Naive thymus-derived CD4-positive, alpha-beta T cell (primary cell): ENCODE measurements at regions not wholly inside any gene's neighbourhood (a gene's known extent, or its start where the extent isn't known, plus 50 kb on each side); places are given as distances from the start of the nearest gene placed in this dataset.

Experiments used
- ATAC-seq: fragments of 150-1000 bp; cut with Tn5 transposase; 2 replicates; pipeline ENCODE4 v1.10.0; 2021; ENCODE audit warnings: mild to moderate bottlenecking, moderate library complexity
- CTCF ChIA-PET: fragments of 350-600 bp; sonication (Branson Sonifier 250); formaldehyde crosslinking; loops from one replicate; lab custom pipeline; 2021; ENCODE audit warnings: antibody characterized with exemption; lab: Charles Lee
- POLR2A ChIA-PET: fragments of 350-600 bp; sonication (Branson Sonifier 250); formaldehyde crosslinking; loops from one replicate; lab custom pipeline; 2021; ENCODE audit warnings: antibody characterized with exemption, inconsistent platforms; lab: Charles Lee
- DNase-seq, 9 donors: peaks; one replicate each; pipeline versions ENCODE4 v3.0.0 to v3.0.0-alpha.2; 2020 to 2022; ENCODE audit warnings: mixed read lengths in 1 of 9
- H3K27ac ChIP-seq: one replicate; pipeline ENCODE4 v1.7.0; 2013; ENCODE audit warnings: mild to moderate bottlenecking, low read depth, low read length, moderate library complexity
- H3K27me3 ChIP-seq, 2 donors: one replicate each; pipeline ENCODE4 v1.7.0; 2013; ENCODE audit warnings: low read length in 2 of 2, mild to moderate bottlenecking in 2 of 2, moderate library complexity in 2 of 2; ENCODE audit not compliant: control insufficient read depth in 2 of 2, insufficient read depth in 2 of 2
- H3K36me3 ChIP-seq, 3 experiments: 1 replicate in 2 of 3; 2 replicates in 1 of 3; pipeline ENCODE4 v1.7.0; 2013; ENCODE audit warnings: low read length in 3 of 3, mild to moderate bottlenecking in 3 of 3, moderate library complexity in 1 of 3; ENCODE audit not compliant: insufficient read depth in 3 of 3, control insufficient read depth in 2 of 3
- H3K4me1 ChIP-seq, 2 donors: one replicate each; pipeline ENCODE4 v1.7.0; 2013; ENCODE audit warnings: low read length in 2 of 2, mild to moderate bottlenecking in 2 of 2, moderate library complexity in 1 of 2; ENCODE audit not compliant: control insufficient read depth in 2 of 2, insufficient read depth in 2 of 2
- H3K4me3 ChIP-seq: 2 replicates; pipeline ENCODE4 v1.7.0; 2013; ENCODE audit warnings: mild to moderate bottlenecking, low read length
- H3K9me3 ChIP-seq, 3 experiments: 1 replicate in 2 of 3; 2 replicates in 1 of 3; pipeline ENCODE4 v1.7.0; 2013; ENCODE audit warnings: low read length in 3 of 3; ENCODE audit not compliant: control insufficient read depth in 2 of 3
- H3K27ac Mint-ChIP-seq, 9 donors: one replicate each; pipeline ENCODE4 v1.8.0; 2020 to 2022; ENCODE audit warnings: mixed read lengths in 9 of 9, mild to moderate bottlenecking in 8 of 9, moderate library complexity in 5 of 9, inconsistent platforms in 2 of 9
- H3K27me3 Mint-ChIP-seq, 5 donors: one replicate each; pipeline ENCODE4 v1.8.0; 2021 to 2022; ENCODE audit warnings: mixed read lengths in 5 of 5, mild to moderate bottlenecking in 1 of 5
- H3K36me3 Mint-ChIP-seq, 5 donors: one replicate each; pipeline ENCODE4 v1.8.0; 2020 to 2022; ENCODE audit warnings: mixed read lengths in 5 of 5, mild to moderate bottlenecking in 3 of 5, inconsistent platforms in 1 of 5
- H3K4me1 Mint-ChIP-seq, 7 donors: one replicate each; pipeline ENCODE4 v1.8.0; 2020 to 2022; ENCODE audit warnings: mixed read lengths in 7 of 7, mild to moderate bottlenecking in 3 of 7, inconsistent platforms in 1 of 7
- H3K4me3 Mint-ChIP-seq, 10 donors: one replicate each; pipeline ENCODE4 v1.8.0; 2020 to 2022; ENCODE audit warnings: mild to moderate bottlenecking in 10 of 10, mixed read lengths in 10 of 10, moderate library complexity in 6 of 10, inconsistent platforms in 2 of 10
- H3K9me3 Mint-ChIP-seq, 11 donors: one replicate each; pipeline ENCODE4 v1.8.0; 2020 to 2022; ENCODE audit warnings: mixed read lengths in 11 of 11, mild to moderate bottlenecking in 4 of 11, inconsistent platforms in 1 of 11, moderate library complexity in 1 of 11
- intact Hi-C, 2 donors: fragments of 100-400 bp; cut with micrococcal nuclease; formaldehyde crosslinking; loops; one replicate each; pipeline ENCODE4 v1.15.1; 2023

DNA sequence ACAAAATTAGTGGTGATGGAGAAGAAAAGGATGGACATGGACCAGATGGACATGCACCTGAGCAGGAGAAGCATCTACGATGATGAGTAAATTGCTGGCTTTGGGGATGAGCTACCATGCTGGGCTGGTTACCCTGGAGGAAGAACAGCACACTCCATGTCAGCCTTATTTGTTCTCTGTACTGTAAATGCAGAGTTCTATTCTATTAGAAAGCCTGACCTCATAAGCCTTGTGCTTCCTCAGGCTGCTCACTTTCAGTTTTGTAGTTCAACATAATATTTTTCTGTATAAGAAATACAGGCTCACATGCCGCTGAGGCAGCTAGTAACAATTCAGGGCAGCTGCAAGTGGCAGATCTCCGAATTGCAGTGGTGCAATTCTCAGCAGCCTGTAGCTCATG is 249.6 kb downstream of the PLA2G4A start:
- Histone ChIP-seq H3K4me3 (no peak overlapping the region), H3K27me3 (peaks cover 0 to 3% of the 10 kb centered on the region in 2 donors), H3K9me3 (no peaks in the 10 kb centered on the region), H3K27ac (no peak overlapping the region), H3K36me3 (no peaks in the 10 kb centered on the region), H3K4me1 (no peaks in the 10 kb centered on the region)
- peaks cover 0 to 27% (median 4%) of the 10 kb centered on the region in 7 donors for H3K4me1 Mint-ChIP-seq
- H3K9me3 Mint-ChIP-seq: peaks cover 0 to 13% (median 5%) of the 10 kb centered on the region in 11 donors
- H3K4me3 Mint-ChIP-seq: no peak overlapping the region
- H3K27me3 Mint-ChIP-seq: no peaks in the 10 kb centered on the region
- DNase-seq (no peak), ATAC-seq (no peak)
- H3K36me3 Mint-ChIP-seq: peaks cover 0 to 4% (median 0%) of the 10 kb centered on the region in 5 donors
- H3K27ac Mint-ChIP-seq: peak overlapping the region in 1 of 9 donors; percentile 4
- ChIA-PET POLR2A (no interaction called here), CTCF (no interaction called here)
- intact Hi-C loops: no loop called here

DNA sequence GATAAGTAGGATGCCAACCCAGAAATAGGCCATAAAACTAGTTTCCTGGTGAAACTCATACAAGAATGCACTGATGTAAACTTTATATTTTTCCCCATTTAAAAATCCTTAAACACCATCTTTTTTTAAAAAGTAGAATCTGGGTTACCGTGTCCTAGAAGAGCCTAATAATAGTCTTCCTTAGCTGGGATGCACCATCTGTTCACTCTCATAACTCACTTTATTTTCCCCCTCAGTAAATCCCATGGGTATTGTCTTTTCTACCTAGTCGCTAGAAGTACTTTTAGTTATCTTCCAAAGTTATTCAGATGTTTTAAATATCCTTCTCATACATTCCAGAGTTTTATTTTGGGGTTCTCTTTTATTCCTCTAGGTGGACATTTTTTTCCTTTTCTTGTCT is 250.2 kb downstream of the PLA2G4A start:
- Histone ChIP-seq H3K4me1 (no peaks in the 10 kb centered on the region), H3K27ac (no peak overlapping the region), H3K9me3 (no peaks in the 10 kb centered on the region), H3K36me3 (no peaks in the 10 kb centered on the region), H3K4me3 (no peak overlapping the region), H3K27me3 (peaks cover 0 to 3% of the 10 kb centered on the region in 2 donors)
- H3K36me3 Mint-ChIP-seq: peaks cover 0 to 4% (median 0%) of the 10 kb centered on the region in 5 donors
- POLR2A ChIA-PET: no interaction called here
- H3K27ac Mint-ChIP-seq: no peak overlapping the region
- ATAC-seq: no peak
- H3K9me3 Mint-ChIP-seq: peaks cover 0 to 13% (median 5%) of the 10 kb centered on the region in 11 donors
- no peak overlapping the region for H3K4me3 Mint-ChIP-seq
- H3K4me1 Mint-ChIP-seq: peaks cover 0 to 26% (median 3%) of the 10 kb centered on the region in 7 donors
- DNase-seq: no peak
- intact Hi-C loops: no loop called here
- CTCF ChIA-PET: no interaction called here
- no peaks in the 10 kb centered on the region for H3K27me3 Mint-ChIP-seq

DNA sequence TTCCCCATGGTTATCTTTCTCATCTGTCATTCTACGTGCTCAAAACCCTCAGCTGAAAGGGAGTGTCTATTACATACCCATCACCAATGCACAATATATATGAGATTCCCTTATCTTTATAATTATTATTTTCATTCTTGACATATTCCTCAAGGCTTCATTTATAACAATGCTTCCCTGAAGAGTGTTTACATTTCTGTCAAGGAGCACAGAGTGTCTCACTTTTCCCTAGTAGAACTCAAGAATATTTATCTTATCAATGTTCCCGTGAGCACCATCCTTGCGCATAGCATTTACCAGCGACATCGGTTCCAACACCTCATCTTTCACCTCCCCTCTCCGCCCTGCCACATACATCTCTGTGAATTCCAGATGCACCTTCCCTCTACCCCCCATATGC is 250.6 kb downstream of the PLA2G4A start:
- Histone ChIP-seq H3K9me3 (no peaks in the 10 kb centered on the region), H3K36me3 (no peaks in the 10 kb centered on the region), H3K4me3 (no peak overlapping the region), H3K4me1 (no peaks in the 10 kb centered on the region), H3K27ac (no peak overlapping the region), H3K27me3 (peaks cover 0 to 3% of the 10 kb centered on the region in 2 donors)
- Mint-ChIP-seq H3K36me3 (peaks cover 0 to 4% (median 0%) of the 10 kb centered on the region in 5 donors), H3K27ac (peak overlapping the region in 1 of 9 donors; percentile 8), H3K9me3 (peaks cover 0 to 12% (median 5%) of the 10 kb centered on the region in 11 donors), H3K27me3 (no peaks in the 10 kb centered on the region), H3K4me3 (no peak overlapping the region), H3K4me1 (peaks cover 0 to 26% (median 3%) of the 10 kb centered on the region in 7 donors)
- POLR2A ChIA-PET: no interaction called here
- no peak for DNase-seq
- CTCF ChIA-PET: no interaction called here
- intact Hi-C loops: no loop called here
- ATAC-seq: no peak

DNA sequence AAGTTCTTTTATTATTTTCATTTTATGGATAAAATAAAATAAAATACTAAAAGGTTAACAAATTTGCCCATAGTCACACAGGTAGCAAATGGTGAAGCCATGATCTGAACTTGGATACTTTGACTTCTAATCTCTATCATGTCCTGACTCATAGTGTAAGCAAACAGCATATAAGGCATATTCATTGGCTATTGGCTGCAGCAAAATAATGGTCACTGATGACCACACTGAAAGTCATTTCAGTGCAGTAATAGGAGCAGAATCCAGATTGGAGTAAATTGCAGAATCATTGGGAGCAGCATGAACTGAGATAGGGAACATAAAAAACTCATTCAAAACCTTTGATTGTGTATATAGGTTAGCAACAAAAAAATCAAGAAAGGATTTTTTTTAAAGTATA is 262.9 kb downstream of the PLA2G4A start:
- Histone ChIP-seq H3K27me3 (no peaks in the 10 kb centered on the region), H3K9me3 (no peaks in the 10 kb centered on the region), H3K27ac (no peak overlapping the region), H3K4me1 (no peaks in the 10 kb centered on the region), H3K4me3 (no peak overlapping the region), H3K36me3 (no peaks in the 10 kb centered on the region)
- ChIA-PET POLR2A (interaction anchor here (1.4 kb wide), 1 partner anchor 19 kb away, joined by 6 read pairs; no protein-coding TSS in a partner anchor), CTCF (no interaction called here)
- H3K9me3 Mint-ChIP-seq: peaks cover 0 to 20% (median 7%) of the 10 kb centered on the region in 11 donors
- peaks cover 5 to 29% (median 10%) of the 10 kb centered on the region in 7 donors for H3K4me1 Mint-ChIP-seq
- H3K27ac Mint-ChIP-seq: peak overlapping the region in 7 of 9 donors; percentile 6 to 84 (median 58)
- ATAC-seq (no peak), DNase-seq (no peak)
- H3K4me3 Mint-ChIP-seq: peak overlapping the region in 8 of 10 donors; percentile 6 to 75 (median 54)
- no peaks in the 10 kb centered on the region for H3K27me3 Mint-ChIP-seq
- intact Hi-C loops: loop anchor here in 1 of 2 donors (1.0 kb wide), 1 partner anchor 19 kb away; no protein-coding TSS in a partner anchor
- peaks cover 0 to 6% (median 3%) of the 10 kb centered on the region in 5 donors for H3K36me3 Mint-ChIP-seq

DNA sequence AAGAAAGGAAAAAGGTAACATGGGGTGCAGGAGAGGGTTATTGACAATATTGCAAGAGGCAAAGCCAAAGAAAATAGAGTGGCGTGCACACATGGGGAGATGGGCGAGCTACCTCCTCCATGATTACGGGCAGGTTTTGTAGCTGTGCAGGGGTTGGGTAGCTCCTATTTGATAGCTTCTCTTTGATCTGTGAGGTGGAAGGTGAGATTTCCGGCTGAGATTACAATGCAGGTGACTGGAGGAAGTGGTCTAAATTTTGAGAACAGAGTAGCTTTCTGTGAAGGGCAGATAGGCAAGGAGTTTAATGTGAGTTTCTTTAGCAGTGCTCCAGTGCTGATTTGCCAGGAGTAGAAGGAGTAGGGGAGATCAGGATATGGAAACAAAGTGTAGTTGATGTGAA is 263.4 kb downstream of the PLA2G4A start:
- no peaks in the 10 kb centered on the region for H3K4me1 ChIP-seq
- no peaks in the 10 kb centered on the region for H3K36me3 ChIP-seq
- no peaks in the 10 kb centered on the region for H3K27me3 ChIP-seq
- peak overlapping the region in 8 of 9 donors; percentile 6 to 84 (median 62) for H3K27ac Mint-ChIP-seq
- H3K27me3 Mint-ChIP-seq: no peaks in the 10 kb centered on the region
- H3K9me3 ChIP-seq: no peaks in the 10 kb centered on the region
- H3K4me3 ChIP-seq: no peak overlapping the region
- CTCF ChIA-PET: no interaction called here
- DNase-seq (peak in 7 of 9 donors; percentile 29 to 56 (median 46)), ATAC-seq (peak; percentile 72)
- peaks cover 0 to 24% (median 7%) of the 10 kb centered on the region in 11 donors for H3K9me3 Mint-ChIP-seq
- H3K36me3 Mint-ChIP-seq: peaks cover 0 to 6% (median 3%) of the 10 kb centered on the region in 5 donors
- POLR2A ChIA-PET: interaction anchor here (1.4 kb wide), 1 partner anchor 19 kb away, joined by 6 read pairs; no protein-coding TSS in a partner anchor
- peaks cover 5 to 29% (median 10%) of the 10 kb centered on the region in 7 donors for H3K4me1 Mint-ChIP-seq
- H3K4me3 Mint-ChIP-seq: peak overlapping the region; percentile 6 to 75 (median 42)
- no peak overlapping the region for H3K27ac ChIP-seq
- intact Hi-C loops: loop anchor here in 1 of 2 donors (1.0 kb wide), 1 partner anchor 20 kb away; no protein-coding TSS in a partner anchor

DNA sequence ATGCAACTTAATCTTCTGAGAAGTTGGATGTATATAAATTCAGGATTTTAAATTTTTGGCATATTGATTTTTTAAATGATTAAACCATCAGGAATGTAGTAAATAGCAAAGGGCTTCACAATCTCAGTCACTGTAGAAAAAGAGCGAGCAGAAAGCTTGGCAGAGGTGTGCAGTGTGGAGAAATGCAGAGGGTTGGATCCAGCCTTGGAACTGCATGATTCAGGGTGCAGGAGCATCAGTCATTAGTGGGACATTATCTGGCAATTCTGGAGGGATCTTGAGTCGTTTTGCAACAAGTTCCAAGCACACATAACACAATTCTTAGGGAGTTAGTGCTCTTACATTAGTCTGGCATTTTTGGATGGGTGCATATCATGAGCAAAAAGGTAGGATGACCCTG is 267.9 kb downstream of the PLA2G4A start:
- no peaks in the 10 kb centered on the region for H3K36me3 ChIP-seq
- Mint-ChIP-seq H3K36me3 (peaks cover 0 to 1% (median 0%) of the 10 kb centered on the region in 5 donors), H3K4me1 (peaks cover 5 to 18% (median 7%) of the 10 kb centered on the region in 7 donors), H3K4me3 (no peak overlapping the region), H3K27ac (no peak overlapping the region), H3K27me3 (no peaks in the 10 kb centered on the region), H3K9me3 (peaks cover 0 to 14% (median 3%) of the 10 kb centered on the region in 11 donors)
- no peaks in the 10 kb centered on the region for H3K9me3 ChIP-seq
- DNase-seq: no peak
- no peaks in the 10 kb centered on the region for H3K27me3 ChIP-seq
- H3K4me1 ChIP-seq: no peaks in the 10 kb centered on the region
- H3K27ac ChIP-seq: no peak overlapping the region
- H3K4me3 ChIP-seq: no peak overlapping the region
- POLR2A ChIA-PET: no interaction called here
- CTCF ChIA-PET: no interaction called here
- ATAC-seq: no peak
- intact Hi-C loops: no loop called here

DNA sequence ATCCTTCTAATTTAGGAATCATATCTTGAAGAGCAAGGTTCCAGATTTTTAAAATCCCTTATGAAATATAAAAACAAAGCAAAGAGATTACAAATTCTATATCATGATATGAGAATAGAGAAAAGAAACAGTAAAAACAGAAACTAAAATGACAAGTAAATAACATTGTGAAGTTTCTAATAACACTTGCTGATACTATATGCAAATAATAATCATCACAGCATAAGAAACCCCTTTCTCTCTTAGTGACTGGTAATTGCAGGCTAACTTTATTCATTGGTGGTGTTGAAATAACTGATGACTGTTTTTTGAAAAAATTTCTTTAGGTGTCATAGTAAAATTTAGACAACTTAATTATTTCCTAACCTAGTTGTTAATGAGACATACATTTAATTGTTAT is 281.6 kb downstream of the PLA2G4A start:
- no peak overlapping the region for H3K4me3 ChIP-seq
- H3K27ac Mint-ChIP-seq: no peak overlapping the region
- ChIA-PET POLR2A (no interaction called here), CTCF (no interaction called here)
- no peak overlapping the region for H3K27ac ChIP-seq
- no peak overlapping the region for H3K4me3 Mint-ChIP-seq
- peaks cover 0 to 8% (median 0%) of the 10 kb centered on the region in 11 donors for H3K9me3 Mint-ChIP-seq
- no peaks in the 10 kb centered on the region for H3K27me3 ChIP-seq
- DNase-seq (no peak), ATAC-seq (no peak)
- no peaks in the 10 kb centered on the region for H3K4me1 ChIP-seq
- peaks cover 0 to 6% (median 0%) of the 10 kb centered on the region in 5 donors for H3K36me3 Mint-ChIP-seq
- H3K9me3 ChIP-seq: no peaks in the 10 kb centered on the region
- no peaks in the 10 kb centered on the region for H3K27me3 Mint-ChIP-seq
- intact Hi-C loops: no loop called here
- H3K4me1 Mint-ChIP-seq: peaks cover 0 to 12% (median 0%) of the 10 kb centered on the region in 7 donors
- H3K36me3 ChIP-seq: no peaks in the 10 kb centered on the region
